ENCODE measurements at regions not wholly inside any gene's neighbourhood (a gene's known extent, or its start where the extent isn't known, plus 50 kb on each side); places are given as distances from the start of the nearest gene placed in this dataset.

DNA sequence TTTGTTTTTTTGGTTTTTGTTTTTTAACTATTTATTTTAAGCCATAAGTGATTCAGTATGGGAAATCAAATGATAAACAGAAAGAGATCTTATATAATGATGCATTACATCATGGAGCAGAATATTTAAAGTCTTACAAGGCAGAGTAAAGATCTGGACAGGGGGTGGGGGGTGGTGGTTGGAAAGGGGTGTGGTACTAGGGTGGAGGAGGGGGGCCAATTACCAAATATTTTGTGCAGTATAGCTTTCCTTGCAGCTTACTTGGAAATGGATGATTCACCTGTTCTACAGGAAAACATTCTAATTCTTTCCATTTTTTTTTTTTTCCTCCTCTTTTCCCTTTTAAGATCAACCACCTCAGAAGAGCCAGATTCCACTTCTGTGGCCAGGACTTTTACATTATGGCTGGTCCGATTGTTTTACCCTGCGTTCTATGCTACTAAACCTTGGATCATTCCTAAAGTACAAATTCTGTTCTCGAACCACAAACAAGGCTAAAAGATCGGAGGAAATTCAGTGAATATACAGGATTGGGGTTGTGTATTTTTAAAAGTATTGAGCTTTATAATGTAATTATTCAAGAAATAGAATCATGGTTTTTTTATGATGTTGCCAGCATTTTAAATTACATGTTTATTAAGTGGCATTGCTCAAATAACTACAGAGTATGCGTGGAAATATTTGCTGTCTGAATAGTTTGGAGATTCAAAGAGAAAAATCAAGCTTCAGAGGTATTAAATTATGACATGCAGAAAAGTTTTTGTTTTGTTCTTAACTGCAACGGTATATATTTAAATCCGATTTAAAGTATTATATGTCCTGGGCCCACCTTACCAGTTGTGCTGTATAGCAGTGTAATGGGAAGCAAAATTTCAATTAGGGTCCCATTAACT, 859.5 kb downstream of the USP25 start:
- no peak for TF ChIP-seq POLR2AphosphoS5 (IDR thresholded peaks at IDR 0.05; ENCODE audit: low read depth, low read length)
- TF ChIP-seq POLR2A (IDR thresholded peaks at IDR 0.05; ENCODE audit: low read depth, low read length) = no peak
- no peak for TF ChIP-seq TAF1 (IDR thresholded peaks at IDR 0.05; ENCODE audit: borderline replicate concordance, low read depth, low read length)

All from GM12892 (cell line).